Astrocyte (in vitro differentiated cells and primary cell): ENCODE measurements at regions not wholly inside any gene's neighbourhood (a gene's known extent, or its start where the extent isn't known, plus 50 kb on each side); places are given as distances from the start of the nearest gene placed in this dataset.

Experiments used
- DNase-seq: peaks from one replicate; pipeline ENCODE4 v3.0.0-alpha.2; 2010; ENCODE audit warnings: low read depth
- FAIRE-seq: peaks from 2 replicates; lab custom pipeline; 2011; peaks lifted over from hg19 to GRCh38; lab: Jason Lieb, UNC
- H2AFZ ChIP-seq: 2 replicates; pipeline ENCODE4 v1.6.0; 2012; ENCODE audit warnings: low read depth, low read length, inconsistent platforms
- H3K27ac ChIP-seq: 2 replicates; pipeline ENCODE4 v1.5.1; 2011; ENCODE audit warnings: low read depth, low read length, inconsistent platforms
- H3K27me3 ChIP-seq: 2 replicates; pipeline ENCODE4 v1.6.0; 2011; ENCODE audit warnings: low read length, inconsistent platforms; ENCODE audit not compliant: insufficient read depth
- H3K36me3 ChIP-seq: 2 replicates; pipeline ENCODE4 v1.5.1; 2011; ENCODE audit warnings: low read length, inconsistent platforms; ENCODE audit not compliant: insufficient read depth
- H3K4me1 ChIP-seq: 2 replicates; pipeline ENCODE4 v1.5.1; 2011; ENCODE audit warnings: low read length, inconsistent platforms; ENCODE audit not compliant: insufficient read depth
- H3K4me2 ChIP-seq: 2 replicates; pipeline ENCODE4 v1.6.0; 2012; ENCODE audit warnings: low read length, inconsistent platforms
- H3K4me3 ChIP-seq: 2 replicates; pipeline ENCODE4 v1.5.1; 2011; ENCODE audit warnings: low read depth, mild to moderate bottlenecking, low read length, inconsistent platforms; ENCODE audit not compliant: insufficient read depth
- H3K79me2 ChIP-seq: 2 replicates; pipeline ENCODE4 v1.6.0; 2012; ENCODE audit warnings: mild to moderate bottlenecking, low read length, inconsistent platforms; ENCODE audit not compliant: insufficient read depth
- H3K9ac ChIP-seq: 2 replicates; pipeline ENCODE4 v1.6.0; 2012; ENCODE audit warnings: mild to moderate bottlenecking, low read length, inconsistent platforms
- H3K9me3 ChIP-seq: 2 replicates; pipeline ENCODE4 v1.5.1; 2012; ENCODE audit warnings: low read depth, mild to moderate bottlenecking, low read length, inconsistent platforms; ENCODE audit not compliant: insufficient read depth
- H4K20me1 ChIP-seq: 2 replicates; pipeline ENCODE4 v1.6.0; 2012; ENCODE audit warnings: low read length, inconsistent platforms; ENCODE audit not compliant: insufficient read depth
- H3K27ac Mint-ChIP-seq: one replicate; pipeline ENCODE4 v1.8.0; 2021; ENCODE audit warnings: mild to moderate bottlenecking, mixed read lengths; ENCODE audit not compliant: unreplicated experiment
- H3K27me3 Mint-ChIP-seq: one replicate; pipeline ENCODE4 v1.8.0; 2021; ENCODE audit warnings: low read depth, mixed read lengths; ENCODE audit not compliant: unreplicated experiment
- H3K36me3 Mint-ChIP-seq: one replicate; pipeline ENCODE4 v1.8.0; 2021; ENCODE audit warnings: low read depth, mixed read lengths; ENCODE audit not compliant: unreplicated experiment
- H3K4me1 Mint-ChIP-seq: one replicate; pipeline ENCODE4 v1.8.0; 2021; ENCODE audit warnings: low read depth, mixed read lengths; ENCODE audit not compliant: unreplicated experiment
- H3K4me3 Mint-ChIP-seq: one replicate; pipeline ENCODE4 v1.8.0; 2021; ENCODE audit warnings: mild to moderate bottlenecking, moderate library complexity, mixed read lengths; ENCODE audit not compliant: unreplicated experiment
- H3K9me3 Mint-ChIP-seq: one replicate; pipeline ENCODE4 v1.8.0; 2021; ENCODE audit warnings: mild to moderate bottlenecking, mixed read lengths; ENCODE audit not compliant: unreplicated experiment
- EZH2 ChIP-seq: IDR thresholded peaks from 2 replicates; pipeline ENCODE4 v1.6.1; 2012; ENCODE audit warnings: mild to moderate bottlenecking, low read length, inconsistent platforms; ENCODE audit not compliant: insufficient read depth
- TF ChIP-seq, protein P1 (sequence below): IDR thresholded peaks from 2 replicates; pipeline ENCODE4 v1.5.1; 2011; ENCODE audit warnings: low read depth, mild to moderate bottlenecking, inconsistent platforms, low read length, moderate library complexity; ENCODE audit not compliant: insufficient read depth

DNA sequence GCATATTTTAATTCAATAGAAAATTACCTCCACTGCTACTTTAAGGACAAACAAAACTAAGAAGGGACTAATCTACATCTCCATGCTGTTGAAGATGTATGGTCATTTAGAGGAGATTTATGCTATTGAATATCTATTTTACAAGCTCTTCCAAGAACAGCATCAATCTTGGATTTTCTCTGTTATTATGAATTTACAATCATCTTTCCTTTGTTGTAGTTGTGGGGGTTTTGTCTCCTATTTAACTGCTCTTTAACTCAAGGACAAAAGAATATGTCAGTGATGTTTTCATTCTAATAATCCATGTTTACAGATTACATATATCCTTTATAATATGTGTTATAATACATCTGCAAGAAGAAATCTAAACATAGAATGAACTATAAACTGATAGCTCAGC is 907.8 kb downstream of the ROBO2 start:
- H3K27me3 Mint-ChIP-seq = no peaks in the 10 kb centered on the region
- no peak for FAIRE-seq
- H3K27ac Mint-ChIP-seq = no peak overlapping the region
- H3K27ac ChIP-seq = no peak overlapping the region
- no peaks in the 10 kb centered on the region for H3K4me1 ChIP-seq
- H4K20me1 ChIP-seq = no peaks in the 10 kb centered on the region
- H3K79me2 ChIP-seq = no peaks in the 10 kb centered on the region
- no peaks in the 10 kb centered on the region for H3K9me3 ChIP-seq
- no peaks in the 10 kb centered on the region for H3K4me1 Mint-ChIP-seq
- H2AFZ ChIP-seq = no peak overlapping the region
- H3K9ac ChIP-seq = no peak overlapping the region
- peaks cover 2% of the 10 kb centered on the region for H3K9me3 Mint-ChIP-seq
- H3K4me3 ChIP-seq = no peak overlapping the region
- H3K4me3 Mint-ChIP-seq = no peak overlapping the region
- TF ChIP-seq, protein P1, sequence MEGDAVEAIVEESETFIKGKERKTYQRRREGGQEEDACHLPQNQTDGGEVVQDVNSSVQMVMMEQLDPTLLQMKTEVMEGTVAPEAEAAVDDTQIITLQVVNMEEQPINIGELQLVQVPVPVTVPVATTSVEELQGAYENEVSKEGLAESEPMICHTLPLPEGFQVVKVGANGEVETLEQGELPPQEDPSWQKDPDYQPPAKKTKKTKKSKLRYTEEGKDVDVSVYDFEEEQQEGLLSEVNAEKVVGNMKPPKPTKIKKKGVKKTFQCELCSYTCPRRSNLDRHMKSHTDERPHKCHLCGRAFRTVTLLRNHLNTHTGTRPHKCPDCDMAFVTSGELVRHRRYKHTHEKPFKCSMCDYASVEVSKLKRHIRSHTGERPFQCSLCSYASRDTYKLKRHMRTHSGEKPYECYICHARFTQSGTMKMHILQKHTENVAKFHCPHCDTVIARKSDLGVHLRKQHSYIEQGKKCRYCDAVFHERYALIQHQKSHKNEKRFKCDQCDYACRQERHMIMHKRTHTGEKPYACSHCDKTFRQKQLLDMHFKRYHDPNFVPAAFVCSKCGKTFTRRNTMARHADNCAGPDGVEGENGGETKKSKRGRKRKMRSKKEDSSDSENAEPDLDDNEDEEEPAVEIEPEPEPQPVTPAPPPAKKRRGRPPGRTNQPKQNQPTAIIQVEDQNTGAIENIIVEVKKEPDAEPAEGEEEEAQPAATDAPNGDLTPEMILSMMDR = no peak
- TF ChIP-seq EZH2 = no peak
- DNase-seq = no peak
- no peaks in the 10 kb centered on the region for H3K36me3 Mint-ChIP-seq
- no peaks in the 10 kb centered on the region for H3K36me3 ChIP-seq
- no peaks in the 10 kb centered on the region for H3K27me3 ChIP-seq
- H3K4me2 ChIP-seq = no peak overlapping the region

DNA sequence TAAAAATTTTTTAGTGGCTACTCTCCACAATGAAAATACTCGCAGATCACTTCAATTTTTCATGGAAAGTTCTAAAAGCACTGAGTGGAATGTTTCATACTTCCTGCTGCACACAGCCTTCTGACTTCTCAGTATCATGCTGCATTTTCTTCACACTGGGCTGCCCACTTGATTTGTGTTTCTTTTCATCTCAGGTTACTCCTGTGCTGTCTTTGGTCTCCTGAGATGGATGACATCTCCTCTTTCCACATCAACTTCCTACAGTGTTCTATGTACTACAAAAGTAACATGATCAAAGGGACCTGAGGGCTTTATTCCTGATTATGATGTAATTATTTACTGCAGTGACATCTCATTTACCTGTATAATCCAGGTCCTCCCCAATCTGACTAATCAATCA is 927.7 kb downstream of the ROBO2 start:
- Histone ChIP-seq H4K20me1 (no peaks in the 10 kb centered on the region), H3K4me2 (no peak overlapping the region), H3K9me3 (no peaks in the 10 kb centered on the region), H3K9ac (no peak overlapping the region), H3K36me3 (no peaks in the 10 kb centered on the region), H3K4me1 (no peaks in the 10 kb centered on the region), H3K4me3 (no peak overlapping the region), H3K27ac (no peak overlapping the region), H3K79me2 (no peaks in the 10 kb centered on the region), H2AFZ (no peak overlapping the region), H3K27me3 (no peaks in the 10 kb centered on the region)
- Mint-ChIP-seq H3K4me1 (no peaks in the 10 kb centered on the region), H3K27me3 (no peaks in the 10 kb centered on the region), H3K9me3 (peaks cover 3% of the 10 kb centered on the region), H3K4me3 (no peak overlapping the region), H3K36me3 (no peaks in the 10 kb centered on the region), H3K27ac (no peak overlapping the region)
- FAIRE-seq = no peak
- TF ChIP-seq, protein P1 = no peak
- TF ChIP-seq EZH2 = no peak
- DNase-seq = no peak

DNA sequence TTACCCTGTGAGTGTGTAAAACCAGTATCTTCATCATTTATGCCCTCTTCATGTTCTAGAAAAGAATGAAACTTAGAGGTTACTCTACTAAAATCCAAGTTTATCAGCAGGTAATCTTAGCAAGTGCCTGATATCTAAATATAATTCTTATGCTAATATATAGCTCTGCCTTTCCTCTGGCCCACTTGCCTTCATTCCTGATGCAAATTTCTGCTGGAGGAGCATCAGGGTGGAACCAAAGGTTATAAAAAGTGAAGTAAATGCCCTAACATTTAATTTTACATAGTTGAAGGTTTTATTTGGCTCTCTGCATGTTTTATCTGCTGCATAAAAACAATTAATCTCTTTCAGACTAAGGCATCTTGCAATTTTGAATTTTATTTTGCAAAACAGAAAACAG is 936.2 kb downstream of the ROBO2 start:
- Histone ChIP-seq H4K20me1 (no peaks in the 10 kb centered on the region), H3K27me3 (no peaks in the 10 kb centered on the region), H3K4me3 (no peak overlapping the region), H3K4me2 (no peak overlapping the region), H3K9me3 (no peaks in the 10 kb centered on the region), H3K79me2 (no peaks in the 10 kb centered on the region), H3K4me1 (no peaks in the 10 kb centered on the region), H2AFZ (no peak overlapping the region), H3K36me3 (no peaks in the 10 kb centered on the region), H3K9ac (no peak overlapping the region), H3K27ac (no peak overlapping the region)
- no peaks in the 10 kb centered on the region for H3K36me3 Mint-ChIP-seq
- no peaks in the 10 kb centered on the region for H3K27me3 Mint-ChIP-seq
- no peak overlapping the region for H3K27ac Mint-ChIP-seq
- H3K4me3 Mint-ChIP-seq = no peak overlapping the region
- FAIRE-seq (no peak), DNase-seq (no peak)
- H3K4me1 Mint-ChIP-seq = no peaks in the 10 kb centered on the region
- peaks cover 3% of the 10 kb centered on the region for H3K9me3 Mint-ChIP-seq
- TF ChIP-seq EZH2 = no peak
- TF ChIP-seq, protein P1 = no peak
